HG02840 (cell line): ENCODE measurements at regions not wholly inside any gene's neighbourhood (a gene's known extent, or its start where the extent isn't known, plus 50 kb on each side); places are given as distances from the start of the nearest gene placed in this dataset.
"Not testable (repeated sequence)": the region's sequence is repeated elsewhere in the genome, so short reads cannot be mapped to it uniquely, and the experiment has no call there.

Experiments used
- ATAC-seq: cut with Tn5 transposase; IDR thresholded peaks from one replicate; pipeline ENCODE4 v1.9.1; 2021; ENCODE audit warnings: mild to moderate bottlenecking, moderate library complexity, moderate number of reproducible peaks; ENCODE audit not compliant: unreplicated experiment, low FRiP score

- ATAC-seq = no peak
These were observed 119.7 kb downstream of the DTL start for GRCh38 chr1:212155219-212155618.

GRCh38 chr1:212157252-212157651 lies 121.7 kb downstream of the DTL start:
- no peak for ATAC-seq

GRCh38 chr1:212158912-212159796 lies 123.6 kb downstream of the DTL start:
- no peak for ATAC-seq

DNA sequence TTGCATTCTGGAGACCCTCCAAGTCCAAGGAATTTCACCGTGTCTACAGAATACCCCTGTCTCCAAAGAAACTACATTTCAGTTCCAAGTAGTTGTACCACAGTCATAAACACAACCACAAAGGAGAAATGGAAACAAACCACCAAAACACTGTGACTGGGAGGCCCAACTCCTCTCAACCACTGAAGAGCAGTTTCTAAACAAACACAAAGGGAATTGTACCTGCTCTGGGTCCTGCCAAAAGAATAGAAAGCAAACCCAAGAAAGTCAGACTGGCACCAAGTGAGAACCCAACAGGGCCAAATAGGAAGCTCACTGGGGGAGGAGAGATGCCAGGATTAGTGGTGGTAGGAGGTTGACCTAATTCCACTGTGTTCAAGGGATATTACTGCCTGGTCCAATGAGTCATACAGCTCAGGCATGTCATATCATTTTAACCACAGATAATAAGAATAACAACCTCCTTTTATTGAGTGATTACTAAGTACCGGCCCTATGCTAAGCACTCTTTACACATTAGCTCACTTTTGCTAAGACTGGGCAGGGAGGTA lies 123.9 kb upstream of the PPP2R5A start:
- ATAC-seq = no peak

GRCh38 chr1:212162635-212163034 lies 122.6 kb upstream of the PPP2R5A start:
- ATAC-seq = no peak

DNA sequence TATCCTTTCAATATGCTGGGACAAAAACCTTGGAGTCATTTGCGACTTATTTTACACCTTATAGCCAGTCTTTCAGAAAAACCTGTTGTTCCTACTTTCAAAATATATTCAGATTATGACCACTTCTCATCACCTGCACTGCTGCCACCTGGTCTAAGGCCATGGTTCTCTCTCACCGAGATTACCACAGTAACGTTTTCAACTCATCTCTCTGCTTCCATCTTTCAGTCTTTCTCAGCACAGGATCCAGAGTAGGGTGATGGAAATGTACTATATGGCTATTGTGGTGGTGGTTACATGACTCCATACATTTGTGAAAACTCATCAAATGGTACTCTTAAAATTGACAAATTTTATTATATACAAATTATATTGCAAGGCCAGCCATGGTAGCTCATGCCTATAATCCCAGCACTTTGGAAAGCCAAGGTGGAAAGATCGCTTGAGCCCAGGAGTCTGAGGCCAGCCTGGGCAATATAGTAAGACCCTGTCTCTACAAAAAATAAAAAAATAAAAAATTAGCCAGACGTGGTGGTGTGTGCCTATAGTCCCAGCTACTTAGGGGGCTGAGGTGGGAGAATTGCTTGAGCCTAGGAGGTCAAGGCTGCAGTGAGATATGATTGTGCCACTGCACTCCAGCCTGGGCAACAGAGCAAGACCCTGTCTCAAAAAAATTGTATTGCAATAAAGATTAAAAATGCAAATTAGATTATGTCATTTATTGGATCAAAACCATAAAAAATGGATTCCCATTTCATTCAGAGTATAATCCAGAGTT lies 120.9 kb upstream of the PPP2R5A start:
- no peak for ATAC-seq

DNA sequence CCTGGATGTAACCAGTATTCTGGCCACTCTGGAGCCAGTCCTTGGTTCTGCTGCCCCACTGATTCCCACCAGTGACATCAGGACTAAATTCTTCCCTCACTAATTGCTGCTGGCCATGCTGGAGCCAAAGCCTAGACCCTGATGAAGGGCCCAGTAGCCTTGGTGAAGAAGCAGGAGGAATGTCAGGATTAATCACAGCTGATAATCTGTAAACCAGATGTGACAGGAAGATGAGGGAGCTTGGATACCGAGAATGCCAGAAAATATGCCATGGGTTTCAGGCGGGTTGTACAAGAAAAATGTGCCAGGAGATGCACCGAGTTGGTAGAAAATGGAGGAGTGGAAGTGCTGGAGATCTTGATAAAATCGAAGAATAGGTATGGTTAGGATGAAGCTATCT lies 119.0 kb upstream of the PPP2R5A start:
- no peak for ATAC-seq

- ATAC-seq = no peak
These were observed 118.6 kb upstream of the PPP2R5A start for GRCh38 chr1:212166644-212167043.

DNA sequence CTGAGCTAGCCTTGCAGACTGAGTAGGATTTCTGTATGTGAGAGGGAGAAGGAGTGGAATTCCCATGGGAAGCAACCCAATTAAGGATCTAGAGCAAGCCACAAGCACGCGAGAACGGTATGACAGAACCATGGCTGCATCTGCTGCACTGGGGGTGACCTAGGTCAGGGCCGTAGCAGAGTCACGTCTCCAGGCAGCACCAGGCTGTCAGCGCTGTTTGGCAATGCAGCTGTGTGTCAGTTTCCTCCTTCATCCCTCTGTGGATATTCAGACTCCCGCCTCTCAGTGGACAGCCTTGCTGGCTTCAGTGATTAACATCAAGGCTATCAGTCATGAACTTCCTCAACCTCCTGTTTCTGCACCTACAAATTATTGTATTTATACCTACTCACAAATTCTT lies 118.1 kb upstream of the PPP2R5A start:
- no peak for ATAC-seq

GRCh38 chr1:212173567-212173966 lies 111.6 kb upstream of the PPP2R5A start:
- ATAC-seq = no peak

GRCh38 chr1:212174295-212174694 lies 110.9 kb upstream of the PPP2R5A start:
- not testable (repeated sequence) for ATAC-seq

DNA sequence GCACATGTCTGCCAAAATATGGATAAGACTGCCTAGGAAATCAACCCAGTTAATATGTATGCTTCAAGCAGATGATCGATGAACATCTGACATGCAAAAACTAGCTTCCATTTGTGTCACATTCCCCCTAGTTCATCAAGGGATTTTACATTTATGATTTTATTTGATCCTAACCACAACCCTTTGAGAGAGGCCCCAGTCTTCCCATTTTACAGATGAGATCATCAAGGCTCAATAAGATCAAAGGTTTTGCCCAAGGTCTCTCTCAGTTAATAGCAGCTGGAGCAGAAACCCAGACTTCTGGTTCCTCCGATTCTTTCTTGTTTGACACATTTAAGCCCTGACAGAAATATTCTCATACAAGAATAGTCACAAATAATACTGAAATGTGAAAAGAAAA lies 107.7 kb upstream of the PPP2R5A start:
- no peak for ATAC-seq

DNA sequence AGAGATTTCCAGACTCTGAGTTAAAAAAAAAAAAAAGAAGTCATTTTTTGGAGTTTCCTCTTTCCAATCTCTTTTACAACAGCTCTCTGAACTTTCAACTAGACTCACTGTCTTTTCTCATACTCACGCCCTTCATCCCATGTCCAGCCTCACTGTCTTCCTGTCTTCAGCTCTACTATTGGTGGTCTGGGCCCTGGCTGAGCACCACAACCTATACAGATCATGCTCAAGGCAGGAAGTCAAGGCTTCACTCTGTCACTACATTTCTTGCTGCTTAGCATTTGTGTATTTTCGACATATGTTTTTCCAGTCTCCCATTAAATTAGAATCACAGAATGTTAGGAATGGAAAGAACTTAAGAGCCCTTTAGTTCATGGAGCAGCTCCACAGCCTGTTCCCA lies 106.4 kb upstream of the PPP2R5A start:
- ATAC-seq = no peak

DNA sequence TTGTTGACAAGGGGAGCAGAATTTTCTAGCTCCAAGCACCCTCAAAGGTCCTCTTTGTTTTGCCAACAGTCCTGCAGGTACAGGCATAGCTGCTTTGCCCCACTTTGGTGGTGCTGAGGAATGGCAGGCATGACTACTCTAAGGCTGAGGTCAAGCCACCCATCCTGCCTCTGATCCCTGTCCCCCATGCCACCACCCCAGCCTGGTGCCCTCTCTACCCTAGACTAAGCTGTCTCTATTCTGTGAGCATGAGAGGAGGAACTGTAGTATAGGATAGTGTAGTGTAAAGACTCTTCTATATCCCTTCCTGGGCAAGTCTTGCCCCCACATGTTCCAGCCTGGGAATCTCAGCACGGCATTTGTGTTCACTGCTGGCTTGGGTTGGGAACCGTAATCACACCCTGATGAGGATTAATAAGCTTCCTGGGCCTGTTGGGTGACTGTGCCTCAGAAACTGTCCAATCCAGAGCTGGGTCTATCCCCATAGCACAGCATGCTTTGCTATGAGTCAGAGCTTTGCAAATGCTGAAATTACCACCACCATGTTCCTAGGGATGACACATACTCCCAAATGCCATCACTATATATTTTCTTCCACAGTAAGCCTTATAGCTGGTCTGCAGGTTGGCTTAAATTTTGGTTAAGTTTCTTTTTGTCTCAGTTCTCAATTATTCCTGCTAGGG lies 105.7 kb upstream of the PPP2R5A start:
- no peak for ATAC-seq

GRCh38 chr1:212181015-212181882 lies 104.0 kb upstream of the PPP2R5A start:
- ATAC-seq = no peak

GRCh38 chr1:212182171-212182570 lies 103.0 kb upstream of the PPP2R5A start:
- no peak for ATAC-seq

- ATAC-seq = no peak
These were observed 102.6 kb upstream of the PPP2R5A start for GRCh38 chr1:212182579-212182978.

DNA sequence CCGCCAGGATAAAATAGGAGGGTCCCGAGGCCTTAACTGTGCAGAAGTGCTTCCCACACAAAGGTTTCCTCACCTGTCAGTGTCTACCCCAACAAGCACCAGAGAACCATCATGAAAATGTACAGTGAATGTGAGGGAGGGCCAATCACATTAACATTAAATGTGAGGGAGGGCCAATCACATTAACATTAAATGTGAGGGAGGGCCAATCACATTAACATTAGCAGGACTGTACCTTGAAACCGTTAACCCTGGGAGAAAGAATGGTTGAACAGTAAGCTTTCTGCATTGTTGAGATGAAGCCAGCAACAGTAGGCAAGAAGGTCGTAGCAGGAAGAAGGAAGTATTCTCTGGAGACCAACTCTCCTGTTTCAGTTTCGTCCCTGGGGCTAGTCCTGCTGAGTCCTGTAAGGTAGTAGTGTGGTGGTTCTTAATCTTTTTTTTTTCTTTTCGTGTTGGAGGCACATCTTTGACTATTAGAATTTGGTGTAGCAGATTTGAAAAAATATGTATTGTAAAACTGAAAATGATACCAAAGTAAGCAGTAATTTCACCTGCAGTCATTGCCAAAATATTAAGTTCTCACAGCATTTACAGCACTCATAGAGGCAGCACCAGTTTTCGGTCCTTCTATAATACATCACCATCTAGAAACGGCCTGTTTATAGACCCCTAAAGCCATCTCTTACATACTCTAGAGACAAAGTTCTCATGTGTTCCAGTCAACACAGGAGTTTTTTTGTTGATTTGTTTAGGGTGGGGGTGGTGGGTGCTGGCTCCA lies 98.6 kb upstream of the PPP2R5A start:
- peak; percentile 87 for ATAC-seq
